HEK293T (cell line): ENCODE measurements at regions not wholly inside any gene's neighbourhood (a gene's known extent, or its start where the extent isn't known, plus 50 kb on each side); places are given as distances from the start of the nearest gene placed in this dataset.

Source experiments
- ARNT ChIP-seq: fragments of 450-650 bp; IDR thresholded peaks from 2 replicates; pipeline ENCODE4 v1.6.1; 2017; ENCODE audit warnings: mild to moderate bottlenecking
- ELF4 ChIP-seq: fragments of 450-650 bp; IDR thresholded peaks from 2 replicates; pipeline ENCODE4 v1.6.1; 2017; ENCODE audit warnings: antibody characterized with exemption
- FOXA1 ChIP-seq: fragments of 450-650 bp; IDR thresholded peaks from 2 replicates; pipeline ENCODE4 v1.6.1; 2016; ENCODE audit warnings: mild to moderate bottlenecking
- FOXM1 ChIP-seq: fragments of 450-650 bp; IDR thresholded peaks from 2 replicates; pipeline ENCODE4 v1.6.1; 2017; ENCODE audit warnings: mild to moderate bottlenecking, borderline replicate concordance
- HDGF ChIP-seq: fragments of 450-650 bp; IDR thresholded peaks from 2 replicates; pipeline ENCODE4 v1.6.1; 2017; ENCODE audit warnings: antibody characterized with exemption, borderline replicate concordance
- LEF1 ChIP-seq: fragments of 450-650 bp; IDR thresholded peaks from 2 replicates; pipeline ENCODE4 v1.6.1; 2017; ENCODE audit warnings: mild to moderate bottlenecking, borderline replicate concordance
- NFRKB ChIP-seq: fragments of 450-650 bp; IDR thresholded peaks from 2 replicates; pipeline ENCODE4 v1.6.1; 2016; ENCODE audit warnings: mild to moderate bottlenecking, moderate library complexity
- PKNOX1 ChIP-seq: fragments of 450-650 bp; IDR thresholded peaks from 2 replicates; pipeline ENCODE4 v1.6.1; 2016
- SUZ12 ChIP-seq: fragments of 450-650 bp; IDR thresholded peaks from 2 replicates; pipeline ENCODE4 v1.6.1; 2016; ENCODE audit warnings: mild to moderate bottlenecking

DNA sequence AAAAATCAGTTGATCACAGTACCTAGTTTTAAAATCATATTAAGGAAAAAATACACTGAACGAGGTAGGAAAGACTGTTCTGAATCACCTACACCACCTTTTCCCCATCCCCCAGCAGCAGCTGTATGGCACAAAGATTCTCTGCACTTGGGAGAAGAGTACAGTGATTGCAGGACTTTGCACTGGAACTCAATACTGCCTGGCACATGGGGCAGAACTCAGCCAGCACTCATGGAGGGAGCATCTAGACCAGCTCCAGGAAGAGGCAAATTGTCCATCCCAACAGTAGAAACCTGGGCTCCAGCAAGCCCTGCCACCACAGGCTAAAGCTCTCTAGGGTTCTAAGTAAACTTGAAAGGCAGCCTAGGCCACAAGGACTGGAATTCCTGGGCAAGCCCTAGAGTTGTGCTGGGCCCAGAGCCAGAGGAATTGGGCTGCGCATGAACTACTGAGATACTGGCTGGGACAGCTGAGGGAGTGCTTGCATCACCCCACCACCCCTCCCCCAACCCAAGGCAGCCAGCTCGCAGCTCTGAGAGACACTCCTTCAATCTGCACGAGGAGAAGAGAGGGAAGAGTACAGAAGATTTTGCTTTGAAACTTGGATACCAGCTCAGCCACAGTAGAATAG is 654.4 kb upstream of the CDH6 start:
- TF ChIP-seq NFRKB (no peak), ELF4 (no peak), ARNT (no peak), HDGF (no peak), FOXA1 (no peak), PKNOX1 (no peak), LEF1 (no peak), FOXM1 (no peak), SUZ12 (no peak)
